Nephron progenitor cell (in vitro differentiated cells): ENCODE measurements at regions not wholly inside any gene's neighbourhood (a gene's known extent, or its start where the extent isn't known, plus 50 kb on each side); places are given as distances from the start of the nearest gene placed in this dataset.

Experiments
- DNase-seq: peaks from one replicate; pipeline ENCODE4 v3.0.0; 2021
- H3K27ac Mint-ChIP-seq: 2 replicates; pipeline ENCODE4 v1.8.0; 2021; ENCODE audit warnings: mild to moderate bottlenecking, moderate library complexity, mixed read lengths
- H3K27me3 Mint-ChIP-seq: 2 replicates; pipeline ENCODE4 v1.8.0; 2021; ENCODE audit warnings: mild to moderate bottlenecking, low read depth, mixed read lengths; ENCODE audit not compliant: poor library complexity
- H3K36me3 Mint-ChIP-seq: 2 replicates; pipeline ENCODE4 v1.8.0; 2021; ENCODE audit warnings: low read depth, mixed read lengths
- H3K4me1 Mint-ChIP-seq: 2 replicates; pipeline ENCODE4 v1.8.0; 2021; ENCODE audit warnings: mixed read lengths
- H3K4me3 Mint-ChIP-seq: 2 replicates; pipeline ENCODE4 v1.8.0; 2021; ENCODE audit warnings: mild to moderate bottlenecking, moderate library complexity, mixed read lengths
- H3K9me3 Mint-ChIP-seq: 2 replicates; pipeline ENCODE4 v1.8.0; 2021; ENCODE audit warnings: mild to moderate bottlenecking, moderate library complexity, mixed read lengths
- TF ChIP-seq, protein P1 (sequence below): fragments of 200-600 bp; sonication (generic); IDR thresholded peaks from 2 replicates; pipeline ENCODE4 v1.5.0; 2021; ENCODE audit warnings: antibody characterized with exemption

DNA sequence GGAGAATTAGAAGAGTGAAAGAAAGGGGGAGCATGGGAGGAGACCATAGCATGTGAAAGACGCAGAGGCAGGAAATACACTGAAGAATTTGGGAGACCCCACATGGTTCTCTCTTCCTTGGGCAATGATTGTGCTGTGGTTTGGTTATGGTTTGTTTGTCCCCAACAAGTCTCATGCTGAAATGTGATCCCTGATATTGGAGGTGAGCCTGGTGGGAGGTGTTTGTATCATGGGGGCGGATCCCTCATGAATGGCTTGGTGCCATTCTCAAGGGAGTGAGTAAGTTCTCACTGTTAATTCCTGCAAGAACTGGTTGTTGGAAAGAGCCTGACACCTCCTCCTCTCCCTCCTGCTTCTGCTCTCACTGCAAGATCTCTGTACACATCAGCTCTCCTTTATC is 78.6 kb upstream of the RAI2 start:
- no peak overlapping the region for H3K27ac Mint-ChIP-seq
- TF ChIP-seq, protein P1, sequence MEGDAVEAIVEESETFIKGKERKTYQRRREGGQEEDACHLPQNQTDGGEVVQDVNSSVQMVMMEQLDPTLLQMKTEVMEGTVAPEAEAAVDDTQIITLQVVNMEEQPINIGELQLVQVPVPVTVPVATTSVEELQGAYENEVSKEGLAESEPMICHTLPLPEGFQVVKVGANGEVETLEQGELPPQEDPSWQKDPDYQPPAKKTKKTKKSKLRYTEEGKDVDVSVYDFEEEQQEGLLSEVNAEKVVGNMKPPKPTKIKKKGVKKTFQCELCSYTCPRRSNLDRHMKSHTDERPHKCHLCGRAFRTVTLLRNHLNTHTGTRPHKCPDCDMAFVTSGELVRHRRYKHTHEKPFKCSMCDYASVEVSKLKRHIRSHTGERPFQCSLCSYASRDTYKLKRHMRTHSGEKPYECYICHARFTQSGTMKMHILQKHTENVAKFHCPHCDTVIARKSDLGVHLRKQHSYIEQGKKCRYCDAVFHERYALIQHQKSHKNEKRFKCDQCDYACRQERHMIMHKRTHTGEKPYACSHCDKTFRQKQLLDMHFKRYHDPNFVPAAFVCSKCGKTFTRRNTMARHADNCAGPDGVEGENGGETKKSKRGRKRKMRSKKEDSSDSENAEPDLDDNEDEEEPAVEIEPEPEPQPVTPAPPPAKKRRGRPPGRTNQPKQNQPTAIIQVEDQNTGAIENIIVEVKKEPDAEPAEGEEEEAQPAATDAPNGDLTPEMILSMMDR, result no peak
- H3K36me3 Mint-ChIP-seq, result peaks cover 16% of the 10 kb centered on the region
- no peak for DNase-seq
- peaks cover 11% of the 10 kb centered on the region for H3K4me1 Mint-ChIP-seq
- peaks cover 3% of the 10 kb centered on the region for H3K27me3 Mint-ChIP-seq
- H3K9me3 Mint-ChIP-seq, result peaks cover 54% of the 10 kb centered on the region
- H3K4me3 Mint-ChIP-seq, result no peak overlapping the region

DNA sequence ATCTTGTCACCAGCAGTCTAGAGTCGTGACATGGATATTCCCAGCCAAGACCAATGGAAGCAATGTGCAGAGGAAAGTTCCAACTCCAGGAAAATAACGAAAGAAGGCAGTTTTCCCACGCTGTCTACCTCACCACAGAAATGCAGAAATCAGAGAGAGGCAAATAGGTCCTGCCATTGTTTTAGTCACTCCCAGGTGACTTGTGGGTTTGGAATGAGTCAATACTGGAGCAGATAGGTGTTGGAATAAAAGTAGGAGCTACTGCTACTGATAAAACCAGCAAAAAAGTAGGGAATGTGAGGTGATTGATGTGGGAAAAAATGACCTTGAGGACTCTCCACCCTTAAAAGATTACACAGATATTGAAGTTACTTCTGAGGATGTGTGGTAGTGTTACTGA is 72.8 kb upstream of the RAI2 start:
- DNase-seq, result no peak
- Mint-ChIP-seq H3K36me3 (peaks cover 10% of the 10 kb centered on the region), H3K27me3 (peaks cover 10% of the 10 kb centered on the region), H3K4me3 (no peak overlapping the region), H3K9me3 (peaks cover 45% of the 10 kb centered on the region), H3K27ac (no peak overlapping the region), H3K4me1 (no peaks in the 10 kb centered on the region)
- TF ChIP-seq, protein P1, result no peak

DNA sequence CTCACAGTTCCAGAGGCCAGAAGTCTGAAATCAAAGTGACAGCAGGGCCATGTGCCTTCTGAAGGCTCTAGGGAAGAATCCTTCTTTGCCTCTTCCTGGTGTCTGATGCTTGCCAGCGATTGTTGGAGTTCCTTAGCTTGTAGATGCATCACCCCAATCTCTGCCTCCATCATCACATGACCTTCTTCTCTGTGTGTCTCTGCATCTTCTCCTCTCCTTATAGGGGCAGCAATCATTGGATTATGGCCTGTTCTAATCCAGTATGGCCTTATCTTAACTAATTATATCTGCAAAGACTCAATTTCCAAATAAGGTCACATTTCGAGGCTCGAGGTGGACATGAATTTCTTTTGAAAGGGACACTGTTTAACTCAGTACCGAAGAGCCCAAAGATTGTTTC is 71.7 kb upstream of the RAI2 start:
- TF ChIP-seq, protein P1, result no peak
- H3K36me3 Mint-ChIP-seq, result peaks cover 10% of the 10 kb centered on the region
- DNase-seq, result no peak
- no peaks in the 10 kb centered on the region for H3K4me1 Mint-ChIP-seq
- peaks cover 39% of the 10 kb centered on the region for H3K9me3 Mint-ChIP-seq
- H3K27me3 Mint-ChIP-seq, result peaks cover 10% of the 10 kb centered on the region
- H3K27ac Mint-ChIP-seq, result no peak overlapping the region
- H3K4me3 Mint-ChIP-seq, result no peak overlapping the region

DNA sequence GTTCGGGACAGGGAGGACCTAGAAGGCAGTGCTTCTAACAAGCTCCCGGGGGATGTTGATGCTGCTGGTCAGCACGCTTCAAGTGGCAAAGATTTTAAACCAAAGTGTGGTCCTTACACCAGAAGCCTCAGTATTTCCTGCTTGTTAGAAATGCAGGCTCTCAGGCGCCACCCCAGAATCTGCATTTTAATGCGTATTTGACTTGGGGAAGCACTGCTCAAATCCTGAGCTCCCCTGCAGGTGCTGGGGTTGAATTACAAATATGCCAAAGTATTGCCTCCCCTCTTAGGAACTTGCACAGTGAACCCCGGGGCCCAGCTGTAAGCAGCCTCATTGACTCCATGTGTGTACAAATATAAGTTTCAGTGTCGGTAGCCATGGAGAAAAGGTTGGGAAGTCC is 70.8 kb upstream of the RAI2 start:
- no peak for DNase-seq
- Mint-ChIP-seq H3K27me3 (peaks cover 10% of the 10 kb centered on the region), H3K9me3 (peaks cover 30% of the 10 kb centered on the region), H3K36me3 (peaks cover under 1% of the 10 kb centered on the region), H3K4me3 (no peak overlapping the region), H3K4me1 (no peaks in the 10 kb centered on the region), H3K27ac (no peak overlapping the region)
- TF ChIP-seq, protein P1, result no peak

DNA sequence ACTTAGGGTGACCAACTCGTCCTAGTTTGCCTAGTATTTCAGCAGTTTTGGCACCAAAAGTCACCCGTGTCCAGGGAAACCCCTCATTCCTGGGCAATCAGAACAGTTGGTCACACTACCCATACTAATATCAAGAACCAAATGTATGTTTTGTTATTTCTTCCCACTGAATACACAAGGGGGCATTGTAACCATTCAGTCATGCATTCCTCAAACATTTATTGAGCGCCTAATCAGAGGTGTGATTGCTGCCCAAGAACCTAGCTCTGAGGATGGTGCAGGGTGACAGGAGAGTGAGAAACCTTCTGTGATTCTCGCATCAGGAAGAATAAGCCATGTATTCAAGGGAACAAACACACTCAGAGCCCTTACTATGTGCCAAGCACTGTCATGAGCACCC is 69.8 kb upstream of the RAI2 start:
- Mint-ChIP-seq H3K4me1 (no peaks in the 10 kb centered on the region), H3K4me3 (no peak overlapping the region), H3K36me3 (no peaks in the 10 kb centered on the region), H3K27me3 (peaks cover 10% of the 10 kb centered on the region), H3K9me3 (peaks cover 29% of the 10 kb centered on the region), H3K27ac (no peak overlapping the region)
- TF ChIP-seq, protein P1, result no peak
- no peak for DNase-seq

DNA sequence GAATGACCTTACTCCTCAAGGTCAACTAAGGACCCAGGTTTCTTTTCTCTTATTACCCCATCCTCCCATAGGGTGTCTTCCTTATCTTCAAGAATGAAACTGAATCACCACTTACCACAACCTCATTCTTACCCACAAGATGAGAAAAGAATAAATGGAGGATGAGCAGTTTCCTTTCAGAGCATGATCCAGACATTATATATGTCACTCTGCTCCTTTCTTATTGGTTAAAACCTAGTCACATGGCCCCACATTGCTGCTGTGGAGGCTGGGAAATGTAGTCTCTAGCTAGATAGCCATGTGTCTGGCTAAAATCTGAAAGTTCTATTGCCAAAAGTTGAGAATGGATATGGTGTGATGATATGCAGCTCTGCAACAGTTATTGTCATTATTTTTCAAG is 62.4 kb upstream of the RAI2 start:
- no peak for DNase-seq
- TF ChIP-seq, protein P1, result no peak
- H3K27ac Mint-ChIP-seq, result no peak overlapping the region
- H3K27me3 Mint-ChIP-seq, result peaks cover 4% of the 10 kb centered on the region
- peaks cover 43% of the 10 kb centered on the region for H3K9me3 Mint-ChIP-seq
- no peaks in the 10 kb centered on the region for H3K36me3 Mint-ChIP-seq
- peaks cover 17% of the 10 kb centered on the region for H3K4me1 Mint-ChIP-seq
- H3K4me3 Mint-ChIP-seq, result no peak overlapping the region
